ENCODE measurements at regions not wholly inside any gene's neighbourhood (a gene's known extent, or its start where the extent isn't known, plus 50 kb on each side); places are given as distances from the start of the nearest gene placed in this dataset.
A peak's percentile ranks its signal among the peaks of the same experiment; 100 is the strongest.
"Not testable (repeated sequence)": the region's sequence is repeated elsewhere in the genome, so short reads cannot be mapped to it uniquely, and the experiment has no call there.

DNA sequence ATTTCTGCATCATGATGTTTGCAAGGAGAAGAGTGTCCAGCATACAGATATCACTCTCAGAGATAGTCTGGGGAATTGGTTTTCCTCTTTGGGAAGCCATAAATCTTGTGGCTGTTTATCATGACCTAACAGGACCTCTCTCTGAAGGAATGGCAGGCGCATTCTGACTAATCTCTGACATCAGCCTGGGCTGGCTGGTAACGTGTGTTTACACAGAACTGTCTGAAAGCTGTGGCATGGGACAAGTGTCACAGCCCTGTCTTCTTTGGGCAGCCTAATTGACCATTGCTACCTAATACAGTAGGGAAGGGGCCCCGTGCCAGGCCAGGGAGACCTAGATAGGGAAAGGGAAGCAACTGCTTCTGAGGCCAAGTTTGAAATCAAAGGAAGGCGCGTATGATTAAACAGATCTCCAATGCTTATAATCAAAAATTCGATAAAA, 73.9 kb upstream of the CABCOCO1 start:
- Histone ChIP-seq H3K27me3 (ENCODE audit: control insufficient read depth, insufficient read depth, low read length) (no peaks in the 10 kb centered on the region), H3K36me3 (ENCODE audit: control insufficient read depth, insufficient read depth, low read length) (no peaks in the 10 kb centered on the region), H3K4me3 (ENCODE audit: low read length) (no peak overlapping the region), H3K27ac (ENCODE audit: low read length) (no peak overlapping the region), H3K9me3 (ENCODE audit: control insufficient read depth, low read depth, low read length) (no peaks in the 10 kb centered on the region), H3K4me1 (ENCODE audit: control insufficient read depth, insufficient read depth, low read length) (no peaks in the 10 kb centered on the region)
- WGBS (ENCODE audit: insufficient coverage, low lambda C conversion rate) = 65% methylated on average over 4 of the region's 6 CpGs
- peak in 1 of 2 donors; percentile 1 for DNase-seq

- Histone ChIP-seq H3K4me1 (ENCODE audit: control insufficient read depth, insufficient read depth, low read length) (no peaks in the 10 kb centered on the region), H3K27me3 (ENCODE audit: control insufficient read depth, insufficient read depth, low read length) (no peaks in the 10 kb centered on the region), H3K9me3 (ENCODE audit: control insufficient read depth, low read depth, low read length) (no peaks in the 10 kb centered on the region), H3K4me3 (ENCODE audit: low read length) (no peak overlapping the region), H3K36me3 (ENCODE audit: control insufficient read depth, insufficient read depth, low read length) (no peaks in the 10 kb centered on the region), H3K27ac (ENCODE audit: low read length) (no peak overlapping the region)
- DNase-seq = no peak
- WGBS (ENCODE audit: insufficient coverage, low lambda C conversion rate) = no CpG with 5 or more reads among the region's 1 CpG
Observed at GRCh38 chr10:61586829-61587228, 75.9 kb upstream of the CABCOCO1 start.

DNA sequence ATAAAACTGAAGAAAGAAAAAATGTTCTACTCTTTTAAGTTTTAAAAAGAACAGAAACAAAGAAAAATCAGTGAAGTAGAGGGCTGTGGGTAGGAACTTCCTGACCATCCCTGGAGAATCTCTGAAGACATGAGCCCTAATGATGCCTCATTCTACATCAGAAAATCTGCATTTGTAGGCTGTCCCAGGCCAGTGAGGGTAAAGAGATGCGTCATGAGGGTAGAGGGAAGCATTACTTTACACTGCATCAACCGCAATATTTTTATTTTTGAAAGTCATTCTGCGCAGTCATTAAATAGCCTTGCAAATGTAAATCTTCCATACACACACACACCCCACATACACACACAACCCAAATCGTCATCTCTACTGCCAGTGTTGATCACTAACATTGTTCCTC, 82.1 kb upstream of the CABCOCO1 start:
- Histone ChIP-seq H3K27me3 (ENCODE audit: control insufficient read depth, insufficient read depth, low read length) (no peaks in the 10 kb centered on the region), H3K9me3 (ENCODE audit: control insufficient read depth, low read depth, low read length) (no peaks in the 10 kb centered on the region), H3K4me3 (ENCODE audit: low read length) (no peak overlapping the region), H3K36me3 (ENCODE audit: control insufficient read depth, insufficient read depth, low read length) (no peaks in the 10 kb centered on the region), H3K27ac (ENCODE audit: low read length) (no peak overlapping the region), H3K4me1 (ENCODE audit: control insufficient read depth, insufficient read depth, low read length) (no peaks in the 10 kb centered on the region)
- WGBS (ENCODE audit: insufficient coverage, low lambda C conversion rate) = 83% methylated on average over 3 of the region's 4 CpGs
- no peak for DNase-seq

- H3K27ac ChIP-seq (ENCODE audit: low read length); H3K9me3 ChIP-seq (ENCODE audit: control insufficient read depth, low read depth, low read length); H3K4me3 ChIP-seq (ENCODE audit: low read length); H3K36me3 ChIP-seq (ENCODE audit: control insufficient read depth, insufficient read depth, low read length); DNase-seq; H3K4me1 ChIP-seq (ENCODE audit: control insufficient read depth, insufficient read depth, low read length); H3K27me3 ChIP-seq (ENCODE audit: control insufficient read depth, insufficient read depth, low read length): not testable (repeated sequence)
- no CpG with 5 or more reads among the region's 4 CpGs for WGBS (ENCODE audit: insufficient coverage, low lambda C conversion rate)
Observed at GRCh38 chr10:61570204-61570603, 92.5 kb upstream of the CABCOCO1 start.

DNA sequence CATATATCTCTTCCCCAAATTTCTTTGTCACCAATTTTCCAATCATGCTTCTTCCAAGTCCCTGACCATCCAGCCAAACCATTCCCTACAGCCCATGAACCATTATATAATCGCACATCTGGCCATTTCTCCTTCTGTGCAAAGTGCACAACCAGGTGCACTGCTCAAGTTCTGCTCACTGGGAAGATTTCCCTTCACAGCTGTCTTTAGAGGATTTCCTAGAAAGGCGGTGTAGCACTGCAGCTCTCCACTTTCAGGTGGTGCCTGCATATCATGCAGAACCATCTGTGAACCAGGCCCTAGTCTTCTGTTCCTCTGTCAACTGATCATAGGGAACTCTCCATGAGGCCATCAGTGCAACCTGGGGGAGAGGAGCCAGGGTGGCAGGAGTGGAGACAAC, 95.0 kb upstream of the CABCOCO1 start:
- H3K9me3 ChIP-seq (ENCODE audit: control insufficient read depth, low read depth, low read length) = no peaks in the 10 kb centered on the region
- WGBS (ENCODE audit: insufficient coverage, low lambda C conversion rate) = no CpG with 5 or more reads among the region's 2 CpGs
- DNase-seq = no peak

DNA sequence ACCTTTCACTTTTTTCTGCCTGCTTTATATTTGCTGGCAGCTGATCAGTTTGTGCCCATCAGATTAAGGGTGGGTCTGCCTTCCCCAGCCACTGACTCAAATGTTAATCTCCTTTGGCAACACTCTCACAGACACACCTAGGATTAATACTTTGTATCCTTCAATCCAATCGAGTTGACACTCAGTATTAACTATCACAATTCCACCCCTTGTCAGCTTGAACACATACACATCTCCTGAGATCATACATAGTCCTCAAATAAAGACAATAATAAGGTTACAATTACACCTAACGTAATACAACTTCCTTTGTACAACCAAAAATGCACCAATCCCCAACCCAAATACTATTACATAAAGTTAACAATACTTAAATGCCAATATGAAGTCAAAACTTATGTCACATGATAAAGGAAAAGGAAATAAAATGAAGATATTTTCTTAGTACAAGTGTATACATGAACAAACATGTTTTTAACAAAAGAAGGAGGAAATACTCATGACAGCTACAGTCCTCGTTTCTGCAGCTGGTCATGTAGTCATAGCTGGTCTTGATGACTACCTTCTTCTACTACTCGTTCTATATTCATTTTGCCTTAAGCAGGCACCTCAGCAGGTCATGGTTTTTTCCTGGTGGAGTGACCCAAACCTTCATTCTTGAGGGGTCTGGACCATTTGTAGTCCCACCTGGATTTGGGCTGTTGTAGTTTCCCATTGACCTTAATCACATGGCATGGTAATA, 96.7 kb upstream of the CABCOCO1 start:
- Histone ChIP-seq H3K9me3 (ENCODE audit: control insufficient read depth, low read depth, low read length) (no peaks in the 10 kb centered on the region), H3K27me3 (ENCODE audit: control insufficient read depth, insufficient read depth, low read length) (no peaks in the 10 kb centered on the region), H3K27ac (ENCODE audit: low read length) (no peak overlapping the region), H3K4me3 (ENCODE audit: low read length) (no peak overlapping the region), H3K4me1 (ENCODE audit: control insufficient read depth, insufficient read depth, low read length) (no peaks in the 10 kb centered on the region), H3K36me3 (ENCODE audit: control insufficient read depth, insufficient read depth, low read length) (no peaks in the 10 kb centered on the region)
- WGBS (ENCODE audit: insufficient coverage, low lambda C conversion rate) = 81% methylated on average over 2 of the region's 4 CpGs
- no peak for DNase-seq

More for the DNA sequence above, 95.0 kb upstream of the CABCOCO1 start:
- H3K36me3 ChIP-seq (ENCODE audit: control insufficient read depth, insufficient read depth, low read length) = no peaks in the 10 kb centered on the region
- no peaks in the 10 kb centered on the region for H3K4me1 ChIP-seq (ENCODE audit: control insufficient read depth, insufficient read depth, low read length)
- no peak overlapping the region for H3K4me3 ChIP-seq (ENCODE audit: low read length)
- H3K27me3 ChIP-seq (ENCODE audit: control insufficient read depth, insufficient read depth, low read length) = no peaks in the 10 kb centered on the region
- no peak overlapping the region for H3K27ac ChIP-seq (ENCODE audit: low read length)

GRCh38 chr10:61564444-61564843, 98.3 kb upstream of the CABCOCO1 start:
- no peak overlapping the region for H3K4me3 ChIP-seq (ENCODE audit: low read length)
- DNase-seq = no peak
- H3K9me3 ChIP-seq (ENCODE audit: control insufficient read depth, low read depth, low read length) = no peaks in the 10 kb centered on the region
- no peak overlapping the region for H3K27ac ChIP-seq (ENCODE audit: low read length)
- no peaks in the 10 kb centered on the region for H3K4me1 ChIP-seq (ENCODE audit: control insufficient read depth, insufficient read depth, low read length)
- WGBS (ENCODE audit: insufficient coverage, low lambda C conversion rate) = 100% methylated on average over 1 of the region's 1 CpG
- no peaks in the 10 kb centered on the region for H3K36me3 ChIP-seq (ENCODE audit: control insufficient read depth, insufficient read depth, low read length)
- H3K27me3 ChIP-seq (ENCODE audit: control insufficient read depth, insufficient read depth, low read length) = no peaks in the 10 kb centered on the region

DNA sequence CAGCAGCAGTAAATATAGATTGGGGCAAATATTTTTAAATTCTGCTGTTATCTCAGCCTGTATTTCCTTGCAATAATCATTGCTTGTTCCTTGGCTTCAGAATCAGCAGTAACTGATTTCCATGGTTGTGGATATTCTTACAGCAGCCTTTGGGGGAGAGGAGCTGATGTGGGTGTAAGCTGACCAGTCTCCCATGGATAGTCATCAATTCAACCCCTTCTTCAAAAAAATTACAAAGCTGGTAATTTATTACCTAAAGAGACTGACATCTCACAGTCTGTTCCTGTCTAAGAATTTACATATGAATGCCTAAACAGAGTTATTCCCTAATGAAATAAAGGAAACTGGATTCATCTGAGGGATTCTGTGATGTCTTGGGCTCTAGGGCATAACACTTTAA, 103.1 kb upstream of the CABCOCO1 start:
- Histone ChIP-seq H3K9me3 (ENCODE audit: control insufficient read depth, low read depth, low read length) (no peaks in the 10 kb centered on the region), H3K27ac (ENCODE audit: low read length) (no peak overlapping the region), H3K4me3 (ENCODE audit: low read length) (no peak overlapping the region), H3K36me3 (ENCODE audit: control insufficient read depth, insufficient read depth, low read length) (no peaks in the 10 kb centered on the region), H3K27me3 (ENCODE audit: control insufficient read depth, insufficient read depth, low read length) (no peaks in the 10 kb centered on the region), H3K4me1 (ENCODE audit: control insufficient read depth, insufficient read depth, low read length) (no peaks in the 10 kb centered on the region)
- DNase-seq = no peak

- no peaks in the 10 kb centered on the region for H3K9me3 ChIP-seq (ENCODE audit: control insufficient read depth, low read depth, low read length)
- no peaks in the 10 kb centered on the region for H3K36me3 ChIP-seq (ENCODE audit: control insufficient read depth, insufficient read depth, low read length)
- no peak overlapping the region for H3K4me3 ChIP-seq (ENCODE audit: low read length)
- DNase-seq = no peak
- 89% methylated on average over 3 of the region's 3 CpGs for WGBS (ENCODE audit: insufficient coverage, low lambda C conversion rate)
- H3K4me1 ChIP-seq (ENCODE audit: control insufficient read depth, insufficient read depth, low read length) = no peaks in the 10 kb centered on the region
- H3K27me3 ChIP-seq (ENCODE audit: control insufficient read depth, insufficient read depth, low read length) = no peaks in the 10 kb centered on the region
- H3K27ac ChIP-seq (ENCODE audit: low read length) = no peak overlapping the region
Observed at GRCh38 chr10:61558188-61558587, 104.5 kb upstream of the CABCOCO1 start.

GRCh38 chr10:61554925-61555324, 101.7 kb upstream of the TMEM26 start:
- DNase-seq = no peak
- H3K4me3 ChIP-seq (ENCODE audit: low read length) = no peak overlapping the region
- no peaks in the 10 kb centered on the region for H3K4me1 ChIP-seq (ENCODE audit: control insufficient read depth, insufficient read depth, low read length)
- H3K27me3 ChIP-seq (ENCODE audit: control insufficient read depth, insufficient read depth, low read length) = no peaks in the 10 kb centered on the region
- no CpG with 5 or more reads among the region's 5 CpGs for WGBS (ENCODE audit: insufficient coverage, low lambda C conversion rate)
- no peaks in the 10 kb centered on the region for H3K9me3 ChIP-seq (ENCODE audit: control insufficient read depth, low read depth, low read length)
- no peak overlapping the region for H3K27ac ChIP-seq (ENCODE audit: low read length)
- H3K36me3 ChIP-seq (ENCODE audit: control insufficient read depth, insufficient read depth, low read length) = no peaks in the 10 kb centered on the region

- WGBS (ENCODE audit: insufficient coverage, low lambda C conversion rate) = 100% methylated on average over 1 of the region's 3 CpGs
Observed at GRCh38 chr10:61549861-61550260, 96.7 kb upstream of the TMEM26 start.

More at GRCh38 chr10:61549861-61550260, 96.7 kb upstream of the TMEM26 start:
- Histone ChIP-seq H3K27ac (ENCODE audit: low read length) (no peak overlapping the region), H3K27me3 (ENCODE audit: control insufficient read depth, insufficient read depth, low read length) (no peaks in the 10 kb centered on the region), H3K4me1 (ENCODE audit: control insufficient read depth, insufficient read depth, low read length) (no peaks in the 10 kb centered on the region), H3K36me3 (ENCODE audit: control insufficient read depth, insufficient read depth, low read length) (no peaks in the 10 kb centered on the region), H3K4me3 (ENCODE audit: low read length) (no peak overlapping the region), H3K9me3 (ENCODE audit: control insufficient read depth, low read depth, low read length) (no peaks in the 10 kb centered on the region)
- DNase-seq = no peak

Measured in large intestine (tissue), 3 donors.